GM18498 (cell line): ENCODE measurements at regions not wholly inside any gene's neighbourhood (a gene's known extent, or its start where the extent isn't known, plus 50 kb on each side); places are given as distances from the start of the nearest gene placed in this dataset.
"Not testable (repeated sequence)": the region's sequence is repeated elsewhere in the genome, so short reads cannot be mapped to it uniquely, and the experiment has no call there.

Experiments used
- ATAC-seq: cut with Tn5 transposase; IDR thresholded peaks from one replicate; pipeline ENCODE4 v1.9.1; 2021; ENCODE audit warnings: mild to moderate bottlenecking, moderate library complexity; ENCODE audit not compliant: unreplicated experiment

DNA sequence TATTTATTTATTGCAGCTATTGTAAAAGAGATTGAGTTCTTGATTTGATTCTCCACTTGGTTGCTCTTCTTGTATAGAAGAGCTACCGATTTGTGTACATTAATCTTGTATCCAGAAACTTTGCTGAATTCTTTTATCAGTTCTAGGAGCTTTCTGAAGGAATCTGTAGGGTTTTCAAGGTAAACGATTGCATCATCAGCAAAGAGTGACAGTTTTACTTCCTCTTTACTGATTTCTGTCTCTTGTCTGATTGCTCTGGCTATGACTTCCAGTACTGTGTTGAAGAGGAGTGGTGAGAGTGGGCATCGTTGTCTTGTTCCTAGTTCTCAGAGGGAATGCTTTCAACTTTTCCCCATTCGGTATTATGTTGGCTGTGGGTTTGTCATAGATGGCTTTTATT, 103.1 kb downstream of the CAPZA3 start:
- not testable (repeated sequence) for ATAC-seq

DNA sequence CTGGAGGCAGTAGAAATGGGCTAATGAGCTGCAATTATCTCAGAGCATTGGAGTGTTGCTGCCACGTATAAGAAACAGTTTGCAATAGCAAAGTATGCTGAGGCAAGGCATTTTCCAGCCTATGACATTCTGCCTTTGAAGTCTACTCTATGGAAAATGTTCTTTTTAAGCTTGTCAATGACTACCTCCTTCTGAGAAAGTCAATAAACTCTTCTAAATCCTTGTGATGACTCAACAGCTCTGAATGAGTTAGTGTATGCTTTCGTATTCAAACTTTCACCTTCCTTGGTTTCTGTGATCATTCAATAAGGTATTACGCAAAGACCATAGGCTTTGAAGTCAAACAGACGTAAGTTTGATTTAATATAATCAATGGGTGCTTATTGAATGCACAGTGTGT, 111.2 kb downstream of the CAPZA3 start:
- no peak for ATAC-seq

DNA sequence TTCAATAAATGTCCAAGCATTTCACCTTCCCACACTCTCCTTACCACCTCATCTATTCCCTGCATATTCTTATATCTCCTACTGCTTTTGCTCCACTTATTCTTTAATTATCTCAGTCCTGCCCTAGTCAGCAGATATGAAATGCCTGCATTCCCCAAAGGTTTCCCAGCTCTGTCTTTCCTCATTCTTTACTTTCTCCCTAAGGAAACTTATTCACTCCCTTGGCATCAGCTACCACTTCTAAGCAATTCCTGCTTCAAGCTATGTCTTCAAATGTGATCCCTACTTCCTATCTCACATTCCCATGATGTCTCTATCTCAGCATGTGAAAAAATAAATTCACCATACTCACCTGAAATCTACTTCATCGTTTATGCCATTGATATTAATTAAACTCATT, 111.8 kb downstream of the CAPZA3 start:
- ATAC-seq: no peak

DNA sequence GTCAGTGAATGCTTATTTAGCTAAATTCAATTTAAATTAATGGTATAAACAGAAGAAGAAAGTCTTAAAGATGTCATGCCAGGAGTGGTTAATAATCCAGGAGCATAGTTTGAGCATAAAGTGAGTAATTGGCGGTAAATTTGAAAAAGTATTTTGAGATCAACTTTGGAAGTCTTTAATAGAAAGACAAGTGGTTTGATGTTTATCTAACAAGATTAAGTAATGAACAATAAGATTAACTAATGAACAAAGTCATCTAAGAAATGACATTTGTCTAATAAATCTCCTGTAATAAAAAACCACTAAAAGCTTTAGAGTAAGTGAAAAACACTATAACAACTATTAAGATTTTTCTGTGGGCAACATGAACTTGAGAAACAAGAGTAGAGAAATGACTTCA, 112.8 kb downstream of the CAPZA3 start:
- ATAC-seq: no peak

DNA sequence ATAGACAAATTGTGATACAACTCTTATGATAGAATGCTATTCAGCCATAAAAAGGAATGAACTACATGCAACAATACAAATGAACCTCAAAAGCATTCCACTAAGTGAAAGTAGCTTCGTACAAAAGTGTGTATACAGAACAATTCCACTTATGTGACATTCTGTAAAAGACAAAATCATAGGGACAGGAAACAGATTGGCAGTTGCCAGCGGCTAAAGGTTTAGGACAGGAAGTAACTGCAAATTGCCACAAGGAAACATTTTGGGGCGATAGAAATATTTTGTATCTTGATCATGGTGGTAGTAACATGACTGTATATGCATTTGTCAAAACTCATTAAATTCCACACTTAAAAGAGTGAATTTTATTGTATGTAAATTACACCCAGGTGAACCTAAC, 113.4 kb downstream of the CAPZA3 start:
- no peak for ATAC-seq

DNA sequence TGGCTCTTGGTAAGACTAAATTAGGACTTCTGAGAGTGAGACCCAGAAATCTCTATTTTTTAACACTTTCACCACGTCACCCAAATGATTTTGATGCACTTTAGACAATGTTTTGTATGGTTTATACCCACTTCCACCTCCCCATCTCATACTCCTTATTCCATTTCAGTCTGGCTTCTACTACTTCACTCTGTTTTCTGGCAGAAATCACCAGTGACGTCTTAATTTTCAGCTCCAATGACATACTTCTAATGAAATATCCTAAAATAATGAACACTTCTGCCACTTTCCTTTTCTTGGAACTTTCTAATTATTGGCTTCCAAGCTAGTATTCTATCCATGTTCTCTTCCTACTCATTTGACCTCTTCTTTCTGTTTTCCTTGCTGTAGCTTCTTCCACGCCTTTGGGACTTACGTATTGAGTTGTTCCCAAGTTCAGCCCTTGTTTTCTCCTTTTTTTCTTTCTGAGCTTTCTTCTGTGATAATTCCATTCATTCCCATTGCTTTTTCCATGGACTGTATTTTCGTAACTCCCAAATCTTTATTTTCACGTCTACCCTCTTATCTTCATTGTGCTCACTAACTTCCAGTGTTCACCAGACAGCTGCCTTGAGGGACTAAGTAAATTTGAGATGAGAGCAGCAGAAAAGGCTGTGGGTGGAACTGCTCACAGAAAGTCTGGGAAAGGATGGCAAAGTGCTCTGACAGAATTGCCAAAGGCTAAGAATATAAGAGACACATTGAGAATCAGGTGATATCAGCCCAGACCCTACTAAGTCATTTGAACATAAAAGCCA, 115.8 kb downstream of the CAPZA3 start:
- ATAC-seq: no peak

DNA sequence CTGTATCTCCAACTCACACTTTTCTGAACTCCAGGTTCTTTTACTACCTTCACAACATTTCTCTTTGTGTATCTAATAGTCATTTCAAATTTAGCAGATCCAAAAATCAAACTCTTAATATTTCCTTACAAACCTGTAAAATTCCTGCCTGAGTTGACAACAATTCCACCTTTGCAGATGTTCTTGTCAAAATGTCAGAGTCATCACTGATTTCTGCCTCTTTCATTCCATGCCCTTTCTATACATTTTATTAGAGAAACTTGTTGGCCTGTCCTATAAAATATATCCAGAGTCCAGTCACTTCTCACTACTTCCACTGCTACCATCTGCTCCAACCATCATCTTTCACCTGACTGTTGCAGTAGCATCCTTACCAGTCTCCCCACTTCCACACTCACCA, 119.7 kb downstream of the CAPZA3 start:
- ATAC-seq: no peak

DNA sequence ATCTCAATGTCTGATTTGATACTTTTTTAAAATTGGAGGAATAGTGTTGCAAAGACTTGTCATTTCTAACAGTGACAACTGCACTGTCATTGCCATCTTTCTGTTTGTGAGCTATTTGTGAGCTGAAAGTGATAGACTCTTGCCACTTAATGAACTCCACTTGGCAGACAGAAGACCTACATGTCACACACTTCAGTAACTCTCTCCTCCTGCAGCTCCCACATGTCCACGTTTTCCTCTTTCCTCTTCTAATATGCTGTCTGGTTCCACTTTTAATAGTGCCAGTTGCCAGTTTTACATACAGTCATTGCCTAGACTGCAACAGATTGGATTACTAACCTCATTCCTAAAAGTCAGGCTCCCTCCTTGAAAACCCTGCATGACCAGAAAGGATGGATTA, 121.5 kb downstream of the CAPZA3 start:
- ATAC-seq: no peak

DNA sequence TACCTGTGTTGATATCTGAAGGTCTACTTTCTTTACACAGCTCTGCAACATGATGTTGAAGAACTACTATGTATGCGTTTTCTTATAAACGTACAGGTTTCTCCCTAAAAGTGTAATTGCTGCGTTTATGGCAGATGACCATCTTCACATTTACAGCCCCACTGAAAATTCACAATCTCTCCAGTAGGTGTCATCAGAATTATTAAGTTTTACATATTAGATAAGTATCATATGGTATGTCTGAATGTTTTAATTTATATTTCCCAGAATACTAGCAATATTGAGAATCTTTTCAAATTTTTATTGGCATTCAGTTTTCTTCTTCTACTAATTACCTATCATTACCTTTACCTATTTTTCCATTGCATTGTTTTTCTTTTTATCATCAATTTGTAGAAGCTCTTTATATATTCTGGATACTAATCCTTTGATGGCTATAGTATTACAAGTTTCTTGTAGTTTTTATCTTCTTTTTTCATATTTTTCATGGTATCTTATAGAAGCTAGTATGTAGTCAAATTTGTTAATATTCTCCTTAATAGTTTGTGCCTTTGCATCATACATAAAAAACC, 123.5 kb downstream of the CAPZA3 start:
- ATAC-seq: no peak

DNA sequence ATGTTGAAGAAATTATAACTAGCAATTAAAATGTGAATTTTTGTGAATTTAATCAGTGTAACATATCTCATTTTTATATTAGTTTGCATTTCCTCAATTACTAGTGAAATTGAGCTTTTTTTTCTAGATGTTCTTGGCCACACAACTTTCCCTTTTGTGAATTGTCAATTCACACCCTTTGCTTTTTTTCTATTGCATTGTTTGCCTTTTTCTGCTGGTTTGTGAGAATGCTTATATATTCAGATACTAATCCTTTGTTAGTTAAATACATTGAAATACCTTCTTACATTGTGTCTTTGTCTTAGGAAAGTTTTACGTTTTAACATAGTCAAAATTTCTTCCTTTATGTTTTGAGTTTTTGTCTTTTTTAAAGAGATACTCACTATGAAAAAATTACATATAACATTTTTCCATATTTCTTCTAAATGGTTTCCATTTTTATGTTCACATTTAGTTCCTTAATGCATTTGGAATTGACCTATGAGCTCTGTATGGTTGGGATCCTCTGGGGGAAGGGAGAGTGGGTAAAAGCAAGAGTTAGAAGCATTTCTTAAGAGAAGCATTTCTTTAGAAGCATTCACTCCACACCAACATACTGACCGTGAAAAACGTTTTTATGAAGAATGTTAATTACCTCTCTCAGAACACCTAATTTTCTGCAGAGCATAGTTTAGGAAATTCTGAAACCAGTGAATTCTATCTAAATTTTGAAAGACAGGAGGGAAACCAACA, 126.0 kb downstream of the CAPZA3 start:
- no peak for ATAC-seq

DNA sequence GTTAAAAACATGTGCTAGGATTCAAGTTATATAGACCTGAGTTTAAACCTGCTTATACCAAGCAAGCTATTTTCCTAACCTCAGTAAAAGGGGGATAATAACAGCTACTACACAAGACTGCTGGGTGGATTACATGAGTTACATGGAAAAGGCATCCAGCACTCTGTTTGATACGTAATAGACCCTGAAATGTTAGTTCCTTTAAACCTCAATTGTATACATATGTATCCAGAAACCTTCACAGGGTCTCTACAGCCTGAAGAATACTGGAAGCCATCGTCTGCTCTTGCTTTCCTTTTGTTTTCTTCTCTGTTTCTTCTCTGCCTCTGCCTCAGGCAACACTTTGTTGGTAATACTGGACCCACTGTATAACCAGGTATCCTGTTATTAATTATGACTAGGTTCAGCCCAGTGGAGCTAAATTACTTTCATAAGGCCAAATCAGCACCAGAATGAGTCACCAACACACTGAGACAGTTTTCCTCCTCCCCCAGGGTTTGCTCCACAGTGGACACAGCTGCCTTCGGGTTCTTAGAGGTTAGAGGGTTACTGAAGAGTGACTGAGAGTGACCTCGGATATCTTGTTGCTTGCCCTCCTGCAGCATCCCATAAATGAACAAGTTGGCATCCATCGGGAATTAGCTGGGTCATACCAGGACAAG, 127.1 kb downstream of the CAPZA3 start:
- no peak for ATAC-seq

DNA sequence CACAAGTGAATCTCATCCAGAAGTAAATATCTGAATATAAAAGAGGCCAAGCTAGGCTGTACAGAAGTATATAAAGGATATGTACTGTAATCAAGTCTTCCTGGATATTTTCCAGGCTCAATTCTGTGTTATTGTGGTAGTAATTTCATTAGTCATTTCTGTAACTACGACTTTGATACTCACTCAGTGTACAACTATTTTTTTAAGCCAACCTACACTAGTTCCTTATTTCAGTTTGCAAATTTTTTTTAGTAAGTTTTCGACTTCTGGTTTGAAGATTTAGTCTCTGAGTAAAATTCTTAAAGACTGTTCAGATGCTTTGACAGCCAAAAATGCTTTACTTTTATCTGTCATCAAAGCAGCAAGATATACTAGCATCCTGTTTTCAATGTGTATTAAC, 130.8 kb downstream of the CAPZA3 start:
- ATAC-seq: no peak

DNA sequence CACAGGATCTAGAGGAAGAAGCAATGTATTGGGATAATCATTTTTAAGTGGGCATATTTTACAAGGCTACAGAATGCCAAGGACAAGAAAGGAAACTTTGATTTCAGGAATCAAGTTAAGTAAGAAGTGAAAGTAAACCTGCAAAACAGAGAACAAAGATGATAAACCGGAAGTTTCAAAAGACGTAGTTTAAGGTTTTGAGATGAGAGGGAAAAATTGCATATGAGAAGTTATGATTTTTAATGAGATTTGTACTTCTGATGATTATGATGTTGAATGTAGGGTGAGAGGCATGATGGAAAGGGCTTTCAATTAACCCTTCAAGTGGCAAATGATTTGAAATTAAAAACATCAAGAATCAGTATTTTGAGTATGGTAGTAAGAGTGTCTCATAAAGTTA, 134.9 kb downstream of the CAPZA3 start:
- ATAC-seq: no peak

DNA sequence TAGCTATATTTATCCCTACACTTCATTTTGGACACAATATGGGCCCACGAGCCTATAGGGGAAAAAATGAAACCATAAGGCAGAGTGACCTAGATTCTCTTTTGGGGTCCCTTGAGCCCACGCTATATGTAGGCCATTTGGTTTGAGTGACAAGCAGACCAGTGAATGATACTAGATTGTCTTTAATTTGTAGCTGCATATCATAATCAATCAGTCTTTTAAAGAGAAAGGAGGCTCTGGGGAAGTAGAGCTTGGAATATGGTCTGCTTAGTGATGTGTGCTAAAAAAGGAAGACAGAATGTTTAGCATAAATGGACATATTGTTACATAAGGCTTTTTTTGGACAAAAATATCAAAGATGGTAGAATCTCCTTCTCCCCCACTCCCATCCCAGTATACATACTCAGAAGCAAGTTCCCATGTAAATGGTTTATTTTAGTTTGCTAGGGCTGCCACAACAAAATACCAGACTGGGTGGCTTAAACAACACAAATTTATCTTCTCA, 140.8 kb downstream of the CAPZA3 start:
- ATAC-seq: no peak

DNA sequence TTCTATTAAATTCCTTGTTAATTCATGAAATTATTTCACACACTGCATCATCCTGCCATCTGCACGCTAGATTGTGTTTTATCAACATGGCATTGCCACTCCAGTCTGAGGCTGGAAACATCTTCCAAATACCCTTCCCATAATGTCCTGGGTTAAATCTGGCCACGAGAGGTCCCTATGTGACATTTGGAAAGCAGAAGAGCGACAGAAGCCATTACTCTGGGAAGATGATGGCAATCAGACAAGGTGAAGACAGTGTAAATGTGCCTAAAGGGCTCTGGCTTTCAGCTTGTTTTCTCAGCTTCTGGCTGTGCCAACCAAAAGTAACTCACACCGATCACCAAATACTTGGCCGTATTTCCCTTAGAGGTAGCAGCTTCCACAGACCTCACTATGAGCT, 144.8 kb downstream of the CAPZA3 start:
- no peak for ATAC-seq

DNA sequence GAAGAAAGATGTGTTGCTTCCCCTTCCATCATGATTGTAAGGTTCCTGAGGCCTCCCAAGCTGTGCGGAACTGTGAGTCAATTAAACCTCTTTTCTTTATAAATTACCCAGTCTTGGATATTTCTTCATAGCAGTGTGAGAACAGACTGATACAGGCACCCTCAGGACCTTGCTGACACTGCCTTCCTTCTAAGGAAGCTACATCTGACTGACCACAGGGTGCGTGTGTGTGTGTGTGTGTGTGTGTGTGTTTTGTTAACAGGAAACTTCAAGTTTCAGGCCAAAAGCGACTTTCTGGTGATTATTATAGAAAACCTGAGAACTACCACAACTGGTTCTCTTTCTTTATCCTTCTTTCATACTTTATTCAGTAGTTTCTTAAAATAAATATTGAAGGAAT, 149.0 kb downstream of the CAPZA3 start:
- no peak for ATAC-seq

DNA sequence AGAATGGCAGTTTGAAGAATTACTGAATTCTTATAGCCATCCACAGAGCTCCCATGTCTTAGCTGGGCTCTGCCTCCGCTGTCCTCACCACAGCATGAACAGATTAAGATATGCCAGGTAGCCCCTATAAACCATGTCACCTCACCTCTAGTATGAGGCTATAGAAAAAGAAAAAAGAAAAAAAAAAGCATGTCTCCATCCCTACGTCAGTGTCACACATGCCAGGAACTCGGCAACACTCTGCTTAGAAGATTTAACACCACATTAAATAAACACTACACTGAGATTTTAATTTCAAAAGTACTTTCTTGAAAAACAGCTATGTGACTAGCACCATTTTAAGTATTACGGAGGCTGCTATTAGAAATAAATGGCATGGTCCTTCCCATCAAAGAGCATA, 149.4 kb downstream of the CAPZA3 start:
- no peak for ATAC-seq

DNA sequence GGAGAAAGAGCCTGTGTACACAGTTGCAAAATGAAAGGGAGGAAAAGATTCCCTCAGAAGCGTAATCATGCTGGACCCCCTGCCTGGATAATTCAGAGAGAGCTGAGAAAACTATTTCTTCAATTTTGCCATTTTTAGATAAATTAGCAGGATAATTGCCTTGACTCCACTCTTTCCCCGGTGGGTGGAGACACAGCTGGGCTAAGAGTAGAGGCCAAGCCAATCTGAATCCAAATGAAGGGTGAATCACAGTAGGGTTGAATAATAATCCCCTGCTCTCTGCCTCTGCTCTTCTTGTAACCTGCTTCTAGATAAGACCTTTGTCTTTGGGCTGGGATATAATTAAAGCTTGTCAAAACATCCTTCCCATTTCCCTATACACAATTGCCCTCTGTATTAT, 150.1 kb downstream of the CAPZA3 start:
- ATAC-seq: no peak

DNA sequence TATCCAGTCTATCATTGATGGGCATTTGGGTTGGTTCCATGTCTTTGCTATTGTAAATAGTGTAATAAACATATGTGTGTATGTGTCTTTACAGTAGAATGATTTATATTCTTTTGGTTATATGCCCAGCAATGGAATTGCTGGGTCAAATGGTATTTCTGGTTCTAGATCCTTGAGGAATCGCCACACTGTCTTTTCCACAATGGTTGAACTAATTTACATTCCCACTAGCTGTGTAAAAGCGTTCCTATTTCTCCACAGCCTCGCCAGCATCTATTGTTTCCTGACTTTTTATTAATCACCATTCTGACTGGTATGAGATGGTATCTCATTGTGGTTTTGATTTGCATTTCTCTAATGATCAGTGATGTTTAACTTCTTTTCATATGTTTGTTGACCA, 152.7 kb downstream of the CAPZA3 start:
- ATAC-seq: not testable (repeated sequence)

DNA sequence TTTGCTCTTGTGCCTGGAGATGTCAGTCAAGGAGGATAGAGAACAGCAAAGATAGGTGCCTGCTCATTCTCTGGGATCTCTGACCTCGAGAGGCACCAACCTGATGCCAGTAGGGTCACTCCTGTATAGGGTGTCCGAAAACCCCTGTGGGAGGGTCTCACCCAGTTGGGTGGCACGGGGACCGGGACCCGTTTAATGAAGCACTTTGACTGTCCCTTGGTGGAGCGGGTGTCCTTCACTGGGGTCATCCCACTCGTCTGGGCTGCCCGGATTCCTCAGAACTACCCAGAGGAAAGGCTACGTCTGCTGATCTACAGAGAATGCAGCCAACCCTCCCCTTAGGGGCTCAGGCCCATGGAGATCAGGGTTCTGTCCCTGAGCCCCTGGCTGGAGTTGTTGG, 157.6 kb downstream of the CAPZA3 start:
- ATAC-seq: no peak

DNA sequence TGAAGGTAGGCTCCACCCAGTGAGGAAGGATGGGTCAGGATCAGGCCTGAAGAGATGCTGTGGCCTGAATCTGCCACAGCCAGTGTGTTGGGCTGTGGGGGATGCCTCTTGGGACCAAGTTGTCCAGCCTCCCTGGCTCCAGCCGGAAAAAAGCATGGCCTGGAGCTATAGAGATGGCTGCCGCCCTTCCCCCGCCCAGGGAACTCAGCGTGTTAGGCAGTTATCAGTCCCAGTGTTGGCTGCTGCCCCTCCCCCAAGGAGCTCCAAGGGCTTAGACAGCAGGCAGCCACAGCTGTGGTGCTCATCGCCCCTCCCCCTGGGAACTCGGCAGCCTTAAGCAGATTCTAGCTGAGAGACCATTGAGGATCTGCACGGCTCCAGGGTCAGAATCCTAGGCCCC, 158.0 kb downstream of the CAPZA3 start:
- ATAC-seq: no peak

DNA sequence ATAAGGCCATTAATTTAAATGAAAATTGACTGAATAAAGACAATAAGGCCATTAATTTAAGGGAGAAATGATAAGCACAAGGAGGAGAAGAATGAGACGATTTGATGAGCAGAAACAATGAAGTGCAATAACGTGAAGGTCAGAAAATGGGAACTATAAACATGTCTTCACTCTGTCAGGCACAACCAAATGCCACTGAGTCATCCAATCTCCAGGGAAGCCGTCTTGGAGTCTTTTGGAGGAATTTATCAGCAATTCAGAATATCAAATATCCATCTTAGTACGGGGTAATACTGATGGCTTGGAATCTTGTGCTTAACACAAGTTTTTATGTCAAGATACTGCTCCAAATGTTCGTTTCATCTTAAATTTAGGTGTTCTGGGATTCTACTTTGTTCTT, 159.9 kb downstream of the CAPZA3 start:
- ATAC-seq: no peak
